Gastroesophageal sphincter (tissue), 4 donors: ENCODE measurements at regions not wholly inside any gene's neighbourhood (a gene's known extent, or its start where the extent isn't known, plus 50 kb on each side); places are given as distances from the start of the nearest gene placed in this dataset.

ENCODE experiments used
- ATAC-seq: fragments of 150-250 bp; one replicate; pipeline ENCODE4 v1.9.1; 2016; ENCODE audit warnings: mild to moderate bottlenecking, moderate library complexity
- H3K27ac ChIP-seq, 4 donors: fragments of 200-600 bp; sonication (generic) in 3 of 4; 1 replicate in 3 of 4; 2 replicates in 1 of 4; pipeline ENCODE4 v1.5.1; 2016 to 2019
- H3K27me3 ChIP-seq: fragments of 200-600 bp; sonication (generic); one replicate; pipeline ENCODE4 v1.5.1; 2019
- H3K36me3 ChIP-seq, 2 donors: fragments of 200-600 bp; sonication (generic); one replicate each; pipeline ENCODE4 v1.5.1; 2019; ENCODE audit warnings: control low read depth in 1 of 2
- H3K4me1 ChIP-seq, 3 donors: fragments of 200-600 bp; sonication (generic); 1 replicate in 2 of 3; 2 replicates in 1 of 3; pipeline ENCODE4 v1.5.1; 2016 to 2019; ENCODE audit warnings: control low read depth in 2 of 3
- H3K4me3 ChIP-seq, 2 donors: fragments of 200-600 bp; sonication (generic); one replicate each; pipeline ENCODE4 v1.5.1; 2019; ENCODE audit warnings: mild to moderate bottlenecking in 1 of 2, moderate library complexity in 1 of 2
- H3K9me3 ChIP-seq, 3 donors: fragments of 200-600 bp; sonication (generic); one replicate each; pipeline ENCODE4 v1.5.1; 2017 to 2019; ENCODE audit warnings: control low read depth in 2 of 3
- EP300 ChIP-seq: sonication (generic); formaldehyde crosslinking; IDR thresholded peaks from one replicate; pipeline ENCODE4 v1.6.1; 2017; ENCODE audit warnings: antibody characterized with exemption, mild to moderate bottlenecking
- POLR2A ChIP-seq, 2 donors: fragments of 450-650 bp; IDR thresholded peaks; one replicate each; pipeline ENCODE4 v1.6.1; 2017; ENCODE audit warnings: antibody characterized with exemption in 2 of 2, mild to moderate bottlenecking in 2 of 2, moderate library complexity in 1 of 2
- POLR2AphosphoS5 ChIP-seq: sonication (generic); formaldehyde crosslinking; IDR thresholded peaks from one replicate; pipeline ENCODE4 v1.6.1; 2017; ENCODE audit warnings: antibody characterized with exemption
- WGBS, 2 donors: methylation state at CpG; one replicate each; pipeline ENCODE4 v1.1.5; 2018; ENCODE audit warnings: low coverage in 1 of 2; 5-methylcytosine and 5-hydroxymethylcytosine counted together
- TF ChIP-seq, protein P1 (sequence below), 4 experiments: fragments of 200-600 bp in 2 of 4; fragments of 450-650 bp in 2 of 4; sonication (generic) in 1 of 4; IDR thresholded peaks; one replicate each; pipeline ENCODE4 v1.5.1; 2017 to 2019; ENCODE audit warnings: antibody characterized with exemption in 4 of 4, mild to moderate bottlenecking in 2 of 4, moderate library complexity in 2 of 4

DNA sequence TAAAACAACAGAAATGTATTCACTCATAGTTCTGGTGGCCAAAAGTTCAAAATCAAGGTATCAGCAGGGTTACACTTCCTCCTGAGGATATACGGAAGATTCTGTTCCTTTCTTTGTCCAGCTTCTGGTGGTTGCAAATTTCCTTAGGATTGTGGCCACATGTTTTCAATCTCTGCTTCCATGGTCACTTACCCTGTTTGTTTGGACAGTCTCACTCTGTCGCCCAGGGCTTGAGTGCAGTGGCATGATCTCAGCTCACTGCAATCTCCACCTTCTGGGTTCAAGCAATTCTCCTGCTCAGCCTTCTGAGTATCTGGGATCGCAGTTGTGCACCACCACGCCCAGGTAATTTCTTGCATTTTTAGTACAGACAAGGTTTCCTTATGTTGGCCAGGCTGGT is 534.3 kb downstream of the KCNA4 start:
- no peak overlapping the region for H3K27ac ChIP-seq
- no peak for ATAC-seq
- no peaks in the 10 kb centered on the region for H3K9me3 ChIP-seq
- WGBS, 2 donors: 71 to 84% methylated on average over 2 to 4 of the region's 4 CpGs
- no peaks in the 10 kb centered on the region for H3K27me3 ChIP-seq
- H3K36me3 ChIP-seq: no peaks in the 10 kb centered on the region
- no peaks in the 10 kb centered on the region for H3K4me1 ChIP-seq
- no peak for TF ChIP-seq POLR2AphosphoS5
- no peak for TF ChIP-seq EP300
- TF ChIP-seq, protein P1, sequence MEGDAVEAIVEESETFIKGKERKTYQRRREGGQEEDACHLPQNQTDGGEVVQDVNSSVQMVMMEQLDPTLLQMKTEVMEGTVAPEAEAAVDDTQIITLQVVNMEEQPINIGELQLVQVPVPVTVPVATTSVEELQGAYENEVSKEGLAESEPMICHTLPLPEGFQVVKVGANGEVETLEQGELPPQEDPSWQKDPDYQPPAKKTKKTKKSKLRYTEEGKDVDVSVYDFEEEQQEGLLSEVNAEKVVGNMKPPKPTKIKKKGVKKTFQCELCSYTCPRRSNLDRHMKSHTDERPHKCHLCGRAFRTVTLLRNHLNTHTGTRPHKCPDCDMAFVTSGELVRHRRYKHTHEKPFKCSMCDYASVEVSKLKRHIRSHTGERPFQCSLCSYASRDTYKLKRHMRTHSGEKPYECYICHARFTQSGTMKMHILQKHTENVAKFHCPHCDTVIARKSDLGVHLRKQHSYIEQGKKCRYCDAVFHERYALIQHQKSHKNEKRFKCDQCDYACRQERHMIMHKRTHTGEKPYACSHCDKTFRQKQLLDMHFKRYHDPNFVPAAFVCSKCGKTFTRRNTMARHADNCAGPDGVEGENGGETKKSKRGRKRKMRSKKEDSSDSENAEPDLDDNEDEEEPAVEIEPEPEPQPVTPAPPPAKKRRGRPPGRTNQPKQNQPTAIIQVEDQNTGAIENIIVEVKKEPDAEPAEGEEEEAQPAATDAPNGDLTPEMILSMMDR (IDR thresholded peaks at IDR 0.05): no peak
- no peak for TF ChIP-seq POLR2A (IDR thresholded peaks at IDR 0.05)
- H3K4me3 ChIP-seq: no peak overlapping the region

GRCh38 chr11:29481738-29482137 is 535.1 kb downstream of the KCNA4 start:
- Histone ChIP-seq H3K4me1 (no peaks in the 10 kb centered on the region), H3K27me3 (no peaks in the 10 kb centered on the region), H3K36me3 (no peaks in the 10 kb centered on the region), H3K9me3 (no peaks in the 10 kb centered on the region), H3K27ac (no peak overlapping the region), H3K4me3 (no peak overlapping the region)
- no peak for ATAC-seq
- WGBS, 2 donors: 48 to 64% methylated on average over 2 of the region's 2 CpGs
- TF ChIP-seq POLR2A (IDR thresholded peaks at IDR 0.05): no peak
- TF ChIP-seq EP300: no peak
- TF ChIP-seq, protein P1 (IDR thresholded peaks at IDR 0.05): no peak
- no peak for TF ChIP-seq POLR2AphosphoS5

GRCh38 chr11:29480981-29481380 is 535.8 kb downstream of the KCNA4 start:
- no peaks in the 10 kb centered on the region for H3K9me3 ChIP-seq
- H3K27me3 ChIP-seq: no peaks in the 10 kb centered on the region
- no peaks in the 10 kb centered on the region for H3K4me1 ChIP-seq
- no peaks in the 10 kb centered on the region for H3K36me3 ChIP-seq
- no peak overlapping the region for H3K4me3 ChIP-seq
- no peak for TF ChIP-seq POLR2A (IDR thresholded peaks at IDR 0.05)
- TF ChIP-seq, protein P1 (IDR thresholded peaks at IDR 0.05): no peak
- no peak for TF ChIP-seq EP300
- no peak for TF ChIP-seq POLR2AphosphoS5
- ATAC-seq: no peak
- WGBS, 2 donors: 83 to 93% methylated on average over 1 of the region's 1 CpG
- no peak overlapping the region for H3K27ac ChIP-seq

DNA sequence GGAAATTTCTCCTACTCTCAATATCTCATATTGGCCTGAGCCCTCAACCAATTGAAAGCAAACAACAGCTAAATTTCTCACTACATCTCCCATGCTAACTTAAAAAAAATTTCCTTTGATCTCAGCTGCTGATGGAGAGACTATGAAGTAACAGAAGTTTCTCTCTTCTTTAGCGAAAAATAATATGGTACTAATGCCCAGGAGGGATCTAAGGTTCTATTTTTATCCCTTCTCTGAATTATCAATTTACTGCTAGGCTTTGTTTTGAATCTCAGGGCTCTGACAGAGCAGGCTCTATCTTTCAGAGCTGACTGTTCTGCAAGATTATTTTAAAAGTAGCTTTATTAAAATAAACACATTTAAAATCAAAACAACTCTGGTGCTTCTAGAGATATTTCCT is 558.6 kb downstream of the KCNA4 start:
- TF ChIP-seq POLR2A (IDR thresholded peaks at IDR 0.05) (no peak), EP300 (no peak), POLR2AphosphoS5 (no peak)
- TF ChIP-seq, protein P1 (IDR thresholded peaks at IDR 0.05): no peak
- ATAC-seq: no peak
- Histone ChIP-seq H3K9me3 (no peaks in the 10 kb centered on the region), H3K36me3 (no peaks in the 10 kb centered on the region), H3K27ac (no peak overlapping the region), H3K4me1 (peaks cover 0 to 9% (median 0%) of the 10 kb centered on the region in 3 donors), H3K4me3 (no peak overlapping the region), H3K27me3 (no peaks in the 10 kb centered on the region)
- WGBS, 2 donors: 5 to 17% methylated on average over 1 of the region's 1 CpG

DNA sequence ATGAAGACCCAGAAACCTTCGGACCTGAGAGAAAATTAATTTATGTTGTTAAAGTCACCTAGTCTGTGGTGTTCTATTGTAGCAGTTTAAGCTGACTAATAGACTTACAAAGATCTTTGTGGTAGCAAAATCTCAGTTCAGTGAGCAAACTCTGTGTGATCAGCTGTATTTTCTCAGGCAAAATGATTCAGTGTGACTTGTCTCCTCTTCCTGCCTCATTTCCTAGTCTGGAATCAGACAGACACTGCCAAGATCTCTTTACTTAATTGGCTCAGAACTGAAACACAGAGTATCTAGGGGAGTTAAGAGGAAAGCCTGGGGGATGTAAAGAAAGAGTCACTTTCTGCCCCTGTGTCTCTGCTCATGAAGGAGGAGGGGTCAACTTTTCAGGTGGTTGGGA is 564.7 kb downstream of the KCNA4 start:
- TF ChIP-seq, protein P1 (IDR thresholded peaks at IDR 0.05): no peak
- TF ChIP-seq POLR2AphosphoS5 (no peak), EP300 (no peak), POLR2A (IDR thresholded peaks at IDR 0.05) (no peak)
- Histone ChIP-seq H3K4me1 (no peaks in the 10 kb centered on the region), H3K9me3 (no peaks in the 10 kb centered on the region), H3K27ac (no peak overlapping the region), H3K4me3 (no peak overlapping the region), H3K36me3 (no peaks in the 10 kb centered on the region), H3K27me3 (no peaks in the 10 kb centered on the region)
- 13 to 33% methylated on average over 1 of the region's 1 CpG for WGBS, 2 donors
- no peak for ATAC-seq
